WTC11 (cell line): ENCODE measurements at regions not wholly inside any gene's neighbourhood (a gene's known extent, or its start where the extent isn't known, plus 50 kb on each side); places are given as distances from the start of the nearest gene placed in this dataset.

Source experiments
- CREB1 ChIP-seq: sonication (generic); formaldehyde crosslinking; IDR thresholded peaks from 2 replicates; pipeline ENCODE4 v1.8.0; 2023; ENCODE audit warnings: mild to moderate bottlenecking, missing genetic modification reagents
- GABPB1 ChIP-seq: sonication (generic); formaldehyde crosslinking; IDR thresholded peaks from 2 replicates; pipeline ENCODE4 v1.8.1; 2023; ENCODE audit warnings: mild to moderate bottlenecking, missing genetic modification reagents
- SP1 ChIP-seq: sonication (generic); formaldehyde crosslinking; conservative IDR thresholded peaks from 2 replicates; pipeline ENCODE4 v1.8.1; 2022; ENCODE audit warnings: missing genetic modification reagents
- ZNF317 ChIP-seq: sonication (generic); formaldehyde crosslinking; IDR thresholded peaks from 2 replicates; pipeline ENCODE4 v1.8.1; 2023; ENCODE audit warnings: low read depth, mild to moderate bottlenecking, moderate library complexity, missing genetic modification reagents, borderline replicate concordance
- TF ChIP-seq, protein P1 (sequence below): fragments of 200-600 bp; IDR thresholded peaks from 2 replicates; pipeline ENCODE4 v1.8.0; 2022; ENCODE audit warnings: antibody characterized with exemption
- TF ChIP-seq, protein P2 (sequence below): sonication (generic); formaldehyde crosslinking; IDR thresholded peaks from 2 replicates; pipeline ENCODE4 v1.8.0; 2022; ENCODE audit warnings: mild to moderate bottlenecking, missing genetic modification reagents

DNA sequence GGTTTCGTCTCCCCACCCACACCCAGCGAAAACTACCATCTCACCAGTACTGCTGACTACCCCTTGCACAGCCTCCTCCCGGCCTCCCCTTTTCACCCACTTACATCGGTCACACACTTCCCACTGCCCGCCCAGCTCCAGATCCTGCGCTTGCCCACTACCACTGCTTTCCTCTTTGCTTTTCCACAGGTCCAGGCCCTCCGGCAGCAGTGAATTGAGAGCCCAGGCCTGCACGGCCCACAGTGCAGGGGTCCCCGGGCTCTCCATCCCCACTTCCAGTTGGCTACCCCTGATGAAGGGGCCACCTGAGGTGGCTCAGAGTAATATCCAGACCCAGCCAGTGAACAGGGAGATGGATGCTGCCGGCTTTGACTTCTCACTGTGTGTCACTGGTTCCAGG lies 120.2 kb upstream of the FSTL4 start:
- TF ChIP-seq, protein P1, sequence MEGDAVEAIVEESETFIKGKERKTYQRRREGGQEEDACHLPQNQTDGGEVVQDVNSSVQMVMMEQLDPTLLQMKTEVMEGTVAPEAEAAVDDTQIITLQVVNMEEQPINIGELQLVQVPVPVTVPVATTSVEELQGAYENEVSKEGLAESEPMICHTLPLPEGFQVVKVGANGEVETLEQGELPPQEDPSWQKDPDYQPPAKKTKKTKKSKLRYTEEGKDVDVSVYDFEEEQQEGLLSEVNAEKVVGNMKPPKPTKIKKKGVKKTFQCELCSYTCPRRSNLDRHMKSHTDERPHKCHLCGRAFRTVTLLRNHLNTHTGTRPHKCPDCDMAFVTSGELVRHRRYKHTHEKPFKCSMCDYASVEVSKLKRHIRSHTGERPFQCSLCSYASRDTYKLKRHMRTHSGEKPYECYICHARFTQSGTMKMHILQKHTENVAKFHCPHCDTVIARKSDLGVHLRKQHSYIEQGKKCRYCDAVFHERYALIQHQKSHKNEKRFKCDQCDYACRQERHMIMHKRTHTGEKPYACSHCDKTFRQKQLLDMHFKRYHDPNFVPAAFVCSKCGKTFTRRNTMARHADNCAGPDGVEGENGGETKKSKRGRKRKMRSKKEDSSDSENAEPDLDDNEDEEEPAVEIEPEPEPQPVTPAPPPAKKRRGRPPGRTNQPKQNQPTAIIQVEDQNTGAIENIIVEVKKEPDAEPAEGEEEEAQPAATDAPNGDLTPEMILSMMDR: no peak
- TF ChIP-seq SP1 (no peak), GABPB1 (CRISPR knock-in tag) (no peak), CREB1 (CRISPR knock-in tag) (no peak), ZNF317 (CRISPR knock-in tag) (no peak)
- TF ChIP-seq, protein P2, sequence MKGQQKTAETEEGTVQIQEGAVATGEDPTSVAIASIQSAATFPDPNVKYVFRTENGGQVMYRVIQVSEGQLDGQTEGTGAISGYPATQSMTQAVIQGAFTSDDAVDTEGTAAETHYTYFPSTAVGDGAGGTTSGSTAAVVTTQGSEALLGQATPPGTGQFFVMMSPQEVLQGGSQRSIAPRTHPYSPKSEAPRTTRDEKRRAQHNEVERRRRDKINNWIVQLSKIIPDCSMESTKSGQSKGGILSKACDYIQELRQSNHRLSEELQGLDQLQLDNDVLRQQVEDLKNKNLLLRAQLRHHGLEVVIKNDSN (CRISPR knock-in tag): no peak
